SJSA1 (cell line): ENCODE measurements at regions not wholly inside any gene's neighbourhood (a gene's known extent, or its start where the extent isn't known, plus 50 kb on each side); places are given as distances from the start of the nearest gene placed in this dataset.

Experiments
- DNase-seq, 2 experiments: peaks; one replicate each; pipeline ENCODE4 v3.0.0-alpha.2; 2015 to 2020; ENCODE audit warnings: low spot score in 2 of 2, low read depth in 1 of 2
- H3K27ac ChIP-seq: fragments of 250-450 bp; sonication (Bioruptor Pico); 2 replicates; pipeline ENCODE4 v1.5.1; 2020; ENCODE audit warnings: mild to moderate bottlenecking, moderate library complexity
- H3K27me3 ChIP-seq: fragments of 250-450 bp; sonication (Bioruptor Pico); replicated peaks from 2 replicates; pipeline ENCODE4 v1.5.1; 2020; ENCODE audit warnings: mild to moderate bottlenecking, moderate library complexity
- H3K36me3 ChIP-seq: fragments of 250-450 bp; sonication (Bioruptor Pico); 2 replicates; pipeline ENCODE4 v1.5.1; 2020; ENCODE audit warnings: mild to moderate bottlenecking
- H3K4me1 ChIP-seq: fragments of 250-450 bp; sonication (Bioruptor Pico); replicated peaks from 2 replicates; pipeline ENCODE4 v1.6.1; 2021; ENCODE audit warnings: mild to moderate bottlenecking
- H3K4me3 ChIP-seq: fragments of 250-450 bp; sonication (Bioruptor Pico); 2 replicates; pipeline ENCODE4 v1.5.1; 2020; ENCODE audit warnings: mild to moderate bottlenecking
- H3K9me3 ChIP-seq: fragments of 250-450 bp; sonication (Bioruptor Pico); replicated peaks from 2 replicates; pipeline ENCODE4 v1.5.1; 2020; ENCODE audit warnings: mild to moderate bottlenecking

- no peaks in the 10 kb centered on the region; the same call in 1 of the 2 replicates for H3K27me3 ChIP-seq
- no peaks in the 10 kb centered on the region for H3K36me3 ChIP-seq
- no peak overlapping the region for H3K27ac ChIP-seq
- no peak overlapping the region for H3K4me3 ChIP-seq
- DNase-seq = no peak
- no peaks in the 10 kb centered on the region for H3K9me3 ChIP-seq
- H3K4me1 ChIP-seq = no peaks in the 10 kb centered on the region
These were observed 73.1 kb downstream of the RESF1 start for GRCh38 chr12:32032205-32032810.

DNA sequence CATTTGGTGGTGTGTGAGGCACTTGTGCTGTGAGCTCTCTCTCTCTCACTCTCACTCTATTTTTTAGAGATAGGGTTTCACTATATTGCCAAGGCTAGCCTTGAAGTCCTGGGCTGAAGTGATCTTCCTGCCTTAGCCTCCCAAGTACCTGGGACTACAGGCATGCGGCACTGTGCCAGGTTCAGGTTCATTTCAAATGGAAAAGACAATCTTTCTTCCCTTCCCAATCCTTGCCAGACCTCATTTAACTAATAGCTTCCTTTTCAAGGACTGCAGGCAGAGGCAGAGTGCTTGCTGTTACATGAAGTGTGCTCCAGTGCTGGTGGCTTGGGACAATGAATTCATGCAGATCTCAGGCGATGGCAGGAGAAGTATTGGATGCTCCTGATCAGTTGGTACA is 73.2 kb upstream of the BICD1 start:
- Histone ChIP-seq H3K36me3 (no peaks in the 10 kb centered on the region), H3K4me1 (no peaks in the 10 kb centered on the region), H3K27ac (no peak overlapping the region), H3K27me3 (no peaks in the 10 kb centered on the region), H3K9me3 (no peaks in the 10 kb centered on the region), H3K4me3 (no peak overlapping the region)
- DNase-seq = no peak

- H3K9me3 ChIP-seq = no peaks in the 10 kb centered on the region
- H3K27me3 ChIP-seq = no peaks in the 10 kb centered on the region
- DNase-seq = no peak
- H3K27ac ChIP-seq = no peak overlapping the region
- H3K4me1 ChIP-seq = no peaks in the 10 kb centered on the region
- no peaks in the 10 kb centered on the region for H3K36me3 ChIP-seq
- H3K4me3 ChIP-seq = no peak overlapping the region
These were observed 72.6 kb upstream of the BICD1 start for GRCh38 chr12:32034045-32034444.

GRCh38 chr12:32036477-32037263 is 70.0 kb upstream of the BICD1 start:
- Histone ChIP-seq H3K27me3 (no peaks in the 10 kb centered on the region), H3K9me3 (no peaks in the 10 kb centered on the region), H3K4me3 (no peak overlapping the region), H3K4me1 (no peaks in the 10 kb centered on the region), H3K27ac (no peak overlapping the region), H3K36me3 (no peaks in the 10 kb centered on the region)
- no peak for DNase-seq

DNA sequence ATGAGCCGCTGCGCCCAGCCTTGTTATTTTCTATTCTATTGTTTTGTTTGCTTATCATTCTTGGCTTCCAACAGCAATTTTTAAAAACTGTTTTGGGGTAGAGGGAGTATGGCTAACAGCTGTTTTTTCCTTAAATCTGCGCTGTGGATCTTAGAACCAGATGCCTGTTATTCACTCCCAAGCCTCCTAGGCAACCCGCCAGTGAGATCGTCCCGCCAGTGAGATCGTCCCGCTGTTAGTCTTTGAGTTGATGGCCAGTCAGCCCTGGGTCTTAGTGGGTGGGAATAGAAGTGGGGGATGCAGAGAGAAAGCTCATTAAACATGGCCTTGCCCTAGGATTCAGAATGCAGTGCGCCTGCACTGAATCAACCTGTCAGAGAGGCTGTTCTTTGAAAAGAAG is 67.3 kb upstream of the BICD1 start:
- DNase-seq = no peak
- Histone ChIP-seq H3K9me3 (peaks cover 11% of the 10 kb centered on the region; the same call in 1 of the 2 replicates), H3K27ac (no peak overlapping the region), H3K4me1 (no peaks in the 10 kb centered on the region), H3K4me3 (no peak overlapping the region), H3K36me3 (no peaks in the 10 kb centered on the region), H3K27me3 (no peaks in the 10 kb centered on the region)

DNA sequence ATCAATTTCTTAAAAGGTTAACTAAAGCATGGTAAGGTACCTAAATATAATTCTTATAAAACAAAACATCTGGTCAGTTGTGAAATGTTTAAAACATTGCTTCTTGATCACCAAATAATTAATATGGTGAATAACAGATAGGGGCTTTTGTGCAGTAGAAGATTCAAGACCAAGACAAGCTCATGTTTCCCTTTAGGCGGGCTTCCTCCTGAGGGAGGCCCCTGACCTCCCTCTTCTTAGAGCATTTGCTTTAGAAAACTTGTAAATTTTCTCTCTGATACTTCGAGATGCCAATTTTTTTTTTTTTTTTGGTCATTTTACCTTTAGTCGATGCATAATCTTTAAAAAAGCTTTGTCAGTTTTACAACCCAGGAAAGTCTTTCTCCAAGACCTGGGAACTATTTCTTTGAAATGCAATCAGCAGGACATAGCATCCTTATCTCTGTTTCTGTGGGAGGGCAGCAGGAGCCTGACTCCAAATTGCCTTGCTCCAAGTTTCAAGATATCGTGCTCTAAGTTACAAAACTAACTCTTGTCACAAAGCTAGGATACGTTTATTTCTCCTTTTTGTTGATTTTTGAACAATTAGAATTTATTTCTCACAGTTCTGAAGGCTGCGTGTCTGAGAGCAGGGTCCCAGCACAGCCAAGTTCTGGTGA is 66.6 kb upstream of the BICD1 start:
- Histone ChIP-seq H3K4me3 (no peak overlapping the region), H3K9me3 (peaks cover 12% of the 10 kb centered on the region; the same call in 1 of the 2 replicates), H3K36me3 (no peaks in the 10 kb centered on the region), H3K27me3 (no peaks in the 10 kb centered on the region), H3K4me1 (no peaks in the 10 kb centered on the region), H3K27ac (no peak overlapping the region)
- no peak for DNase-seq

- Histone ChIP-seq H3K4me1 (0 out of 2 replicates have a peak, but pooled peaks cover 3% of the 10 kb centered on the region), H3K27ac (no peak overlapping the region), H3K9me3 (peaks cover 12% of the 10 kb centered on the region; the same call in 1 of the 2 replicates), H3K4me3 (no peak overlapping the region), H3K27me3 (no peaks in the 10 kb centered on the region), H3K36me3 (no peaks in the 10 kb centered on the region)
- DNase-seq = no peak
These were observed 62.6 kb upstream of the BICD1 start for GRCh38 chr12:32043928-32044549.

DNA sequence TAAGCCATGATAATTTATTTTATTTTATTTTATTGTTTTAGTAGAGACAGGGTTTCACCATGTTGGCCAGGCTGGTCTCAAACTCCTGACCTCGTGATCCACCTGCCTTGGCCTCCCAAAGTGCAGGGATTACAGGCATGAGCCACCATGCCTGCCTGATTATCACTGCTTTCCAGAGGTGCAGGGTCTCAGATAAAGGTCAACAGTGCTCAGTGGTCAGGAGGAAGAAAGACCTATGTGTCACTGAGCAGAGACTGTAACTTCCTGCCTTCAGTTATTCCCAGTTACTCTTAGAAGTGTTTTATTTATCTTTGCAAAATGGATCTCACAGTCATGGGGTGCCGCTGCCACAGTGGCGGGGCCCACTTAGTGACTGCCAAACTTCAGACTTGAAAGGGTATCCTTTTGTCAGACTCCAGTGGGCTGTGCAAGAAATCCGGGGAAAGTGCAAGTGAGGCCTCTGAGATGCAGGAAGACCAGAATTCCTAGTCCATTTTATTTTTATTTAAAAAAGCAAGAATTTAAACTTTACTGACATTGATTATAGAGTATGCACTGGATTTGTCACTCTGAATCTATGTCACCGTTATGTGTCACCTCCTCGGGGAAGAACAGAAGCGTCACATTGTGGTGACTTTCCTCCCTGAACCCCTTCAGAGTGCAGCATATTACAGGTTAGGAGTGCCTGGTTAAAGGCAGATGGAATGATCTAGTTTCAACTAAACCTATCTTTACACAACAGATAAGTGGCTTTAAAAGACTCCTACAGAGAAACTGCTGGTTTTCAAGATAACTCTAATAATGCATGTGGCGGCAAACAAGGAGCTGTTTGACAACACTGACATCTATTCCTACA is 59.1 kb upstream of the BICD1 start:
- Histone ChIP-seq H3K4me3 (no peak overlapping the region), H3K9me3 (peaks cover 12% of the 10 kb centered on the region; the same call in 1 of the 2 replicates), H3K27me3 (no peaks in the 10 kb centered on the region), H3K4me1 (peaks cover 18% of the 10 kb centered on the region), H3K36me3 (no peaks in the 10 kb centered on the region), H3K27ac (no peak overlapping the region)
- DNase-seq = no peak

DNA sequence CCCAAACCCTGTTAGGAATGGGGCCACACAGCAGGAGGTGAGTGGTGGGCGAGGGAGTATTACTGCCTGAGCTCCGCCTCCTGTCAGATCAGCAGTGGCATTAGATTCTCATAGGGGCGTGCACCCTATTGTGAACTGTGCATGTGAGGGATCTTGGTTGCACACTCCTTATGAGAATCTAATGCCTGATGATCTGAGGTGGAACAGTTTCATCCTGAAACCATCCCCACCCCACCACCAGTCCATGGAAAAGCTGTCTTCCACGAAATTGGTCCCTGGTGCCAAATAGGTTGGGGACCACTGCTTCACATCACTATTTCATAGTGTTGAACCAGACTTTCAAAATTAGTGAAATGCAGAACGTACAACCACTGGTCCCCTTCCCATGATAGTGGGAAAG is 57.9 kb upstream of the BICD1 start:
- H3K36me3 ChIP-seq = no peaks in the 10 kb centered on the region
- no peak overlapping the region for H3K4me3 ChIP-seq
- H3K27me3 ChIP-seq = no peaks in the 10 kb centered on the region
- no peak overlapping the region for H3K27ac ChIP-seq
- peaks cover 8% of the 10 kb centered on the region; the same call in 1 of the 2 replicates for H3K9me3 ChIP-seq
- DNase-seq = no peak
- peaks cover 18% of the 10 kb centered on the region for H3K4me1 ChIP-seq

DNA sequence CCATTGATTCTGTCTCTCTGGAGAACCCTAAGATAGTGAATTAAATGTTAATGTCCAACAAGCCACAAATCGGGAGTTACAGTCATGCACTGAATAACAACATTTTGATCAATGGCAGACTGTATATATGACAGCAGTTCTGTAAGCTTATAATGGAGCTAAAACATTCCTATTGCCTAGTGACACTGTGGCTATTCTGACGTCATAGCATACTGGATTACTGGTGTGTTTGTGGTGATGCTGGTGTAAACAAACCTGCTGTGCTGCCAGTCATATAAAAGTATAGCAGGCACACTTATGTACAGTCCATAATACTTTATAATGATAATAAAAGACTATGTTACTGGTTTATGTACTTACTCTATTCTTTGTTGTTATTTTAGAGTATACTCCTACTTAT is 56.7 kb upstream of the BICD1 start:
- Histone ChIP-seq H3K4me1 (peaks cover 18% of the 10 kb centered on the region), H3K27ac (no peak overlapping the region), H3K27me3 (no peaks in the 10 kb centered on the region), H3K4me3 (no peak overlapping the region), H3K36me3 (no peaks in the 10 kb centered on the region), H3K9me3 (peaks cover 3% of the 10 kb centered on the region; the same call in 1 of the 2 replicates)
- peak in 1 of 2 experiments; percentile 27 for DNase-seq

DNA sequence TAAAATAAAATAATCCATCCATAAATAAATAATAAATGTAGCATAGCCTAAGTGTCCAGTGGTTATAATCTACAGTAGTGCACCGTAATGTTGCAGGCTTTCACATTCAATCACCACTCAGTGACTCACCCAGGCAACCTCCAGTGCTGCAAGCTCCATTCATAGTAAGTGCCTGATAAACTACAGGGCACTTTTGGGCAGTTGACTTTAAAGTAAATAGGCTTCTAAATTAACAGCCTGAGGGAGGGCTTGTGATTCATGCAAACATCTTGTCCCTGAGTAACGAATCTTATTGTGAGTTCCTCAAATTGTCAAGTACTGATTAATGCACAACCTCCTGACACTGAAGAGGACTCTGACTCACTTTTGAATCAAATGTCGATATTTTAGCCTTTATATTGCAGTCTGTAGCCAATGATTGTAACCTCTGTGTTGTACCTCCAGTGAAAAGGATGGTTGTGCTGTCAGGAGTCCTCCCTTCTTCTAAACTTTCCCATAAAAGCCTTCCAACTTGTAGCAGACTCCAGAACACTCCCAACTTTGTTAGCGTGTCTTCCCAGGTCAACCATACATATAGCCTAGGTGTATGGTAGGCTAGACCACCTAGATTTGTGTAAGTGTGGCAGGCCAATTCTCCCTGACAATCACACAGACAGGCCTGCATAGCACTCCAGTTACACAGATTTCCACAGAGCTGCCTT is 55.0 kb upstream of the BICD1 start:
- Histone ChIP-seq H3K9me3 (peaks cover 3% of the 10 kb centered on the region; the same call in 1 of the 2 replicates), H3K4me3 (no peak overlapping the region), H3K36me3 (no peaks in the 10 kb centered on the region), H3K27ac (peak overlapping the region; percentile 85), H3K4me1 (peaks cover 18% of the 10 kb centered on the region), H3K27me3 (no peaks in the 10 kb centered on the region)
- DNase-seq = peak; percentile 88 to 89

DNA sequence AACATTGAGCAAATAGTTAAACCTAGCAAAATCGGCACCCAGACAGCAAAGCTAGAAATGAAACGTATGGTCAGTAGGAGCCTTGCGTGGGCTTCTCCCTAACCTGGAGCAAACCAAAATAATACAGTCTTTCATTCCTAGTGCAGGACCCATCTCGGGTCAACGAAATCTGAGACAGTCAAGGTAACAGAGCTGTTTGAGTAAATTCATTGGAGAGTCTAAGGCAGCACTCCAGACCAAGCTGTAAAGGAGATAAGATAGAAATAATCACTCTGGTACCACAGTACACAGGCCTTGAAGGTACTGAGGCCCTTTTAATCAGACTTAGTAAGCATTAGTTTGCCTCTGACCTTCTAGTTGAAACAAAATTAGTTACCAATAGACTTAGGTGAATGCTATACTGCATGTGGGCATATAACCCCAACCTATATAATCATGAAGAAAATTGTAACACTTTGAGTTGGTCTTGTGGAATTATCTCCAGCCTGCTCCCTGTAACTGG is 54.4 kb upstream of the BICD1 start:
- Histone ChIP-seq H3K27ac (peak overlapping the region; percentile 85), H3K4me3 (no peak overlapping the region), H3K9me3 (peaks cover 3% of the 10 kb centered on the region; the same call in 1 of the 2 replicates), H3K27me3 (no peaks in the 10 kb centered on the region), H3K36me3 (no peaks in the 10 kb centered on the region), H3K4me1 (peaks cover 18% of the 10 kb centered on the region)
- no peak for DNase-seq
